Uterus (tissue), 3 donors: ENCODE measurements at regions not wholly inside any gene's neighbourhood (a gene's known extent, or its start where the extent isn't known, plus 50 kb on each side); places are given as distances from the start of the nearest gene placed in this dataset.

ENCODE experiments used
- DNase-seq, 2 donors: peaks; one replicate each; pipeline ENCODE4 v3.0.0-alpha.2; 2019 to 2020
- H3K27ac ChIP-seq, 2 donors: fragments of 200-600 bp; sonication (generic); 1 replicate in 1 of 2; 2 replicates in 1 of 2; pipeline ENCODE4 v1.5.1; 2016 to 2018
- H3K27me3 ChIP-seq, 2 donors: fragments of 200-600 bp; sonication (generic); one replicate each; pipeline ENCODE4 v1.5.1; 2018 to 2019; ENCODE audit warnings: control low read depth in 1 of 2
- H3K36me3 ChIP-seq, 2 donors: fragments of 200-600 bp; sonication (generic); one replicate each; pipeline ENCODE4 v1.5.1; 2019; ENCODE audit warnings: control low read depth in 1 of 2
- H3K4me1 ChIP-seq, 2 donors: fragments of 200-600 bp; sonication (generic); one replicate each; pipeline ENCODE4 v1.5.1; 2018 to 2019; ENCODE audit warnings: control low read depth in 1 of 2
- H3K4me3 ChIP-seq, 2 donors: fragments of 200-600 bp; sonication (generic); 1 replicate in 1 of 2; 2 replicates in 1 of 2; pipeline ENCODE4 v1.5.1; 2018 to 2019; ENCODE audit warnings: mild to moderate bottlenecking in 1 of 2
- H3K9me3 ChIP-seq, 2 donors: fragments of 200-600 bp; sonication (generic); one replicate each; pipeline ENCODE4 v1.5.1; 2019; ENCODE audit warnings: control low read depth in 1 of 2
- CTCF ChIP-seq, 4 experiments: fragments of 200-600 bp in 2 of 4; fragments of 450-650 bp in 2 of 4; sonication (generic) in 2 of 4; IDR thresholded peaks; one replicate each; pipeline ENCODE4 v1.5.1; 2016 to 2019; ENCODE audit warnings: antibody characterized with exemption in 4 of 4, mild to moderate bottlenecking in 2 of 4, moderate library complexity in 1 of 4
- POLR2A ChIP-seq, 2 donors: fragments of 450-650 bp; IDR thresholded peaks; one replicate each; pipeline ENCODE4 v1.6.1; 2016; ENCODE audit warnings: antibody characterized with exemption in 2 of 2, mild to moderate bottlenecking in 1 of 2, moderate library complexity in 1 of 2
- intact Hi-C: fragments of 100-400 bp; cut with DNase I; formaldehyde crosslinking; loops from one replicate; pipeline ENCODE4 v1.15.1; 2023; ENCODE audit warnings: low total_unique reads
- donor health status: DM: yes; HTN: yes; CAD: no.

GRCh38 chr1:25026304-25026703, 96.2 kb upstream of the RUNX3 start:
- H3K27me3 ChIP-seq, result no peaks in the 10 kb centered on the region

GRCh38 chr1:25024615-25025350, 94.7 kb upstream of the RUNX3 start:
- Histone ChIP-seq H3K9me3 (no peaks in the 10 kb centered on the region), H3K27ac (no peak overlapping the region), H3K27me3 (no peaks in the 10 kb centered on the region), H3K4me1 (no peaks in the 10 kb centered on the region), H3K36me3 (no peaks in the 10 kb centered on the region), H3K4me3 (no peak overlapping the region)
- intact Hi-C loops, result no loop called here
- TF ChIP-seq POLR2A (IDR thresholded peaks at IDR 0.05) (no peak), CTCF (IDR thresholded peaks at IDR 0.05) (no peak)
- DNase-seq, result no peak

More at GRCh38 chr1:25026304-25026703, 96.2 kb upstream of the RUNX3 start:
- intact Hi-C loops, result no loop called here
- Histone ChIP-seq H3K4me3 (no peak overlapping the region), H3K9me3 (no peaks in the 10 kb centered on the region), H3K27ac (no peak overlapping the region), H3K4me1 (no peaks in the 10 kb centered on the region), H3K36me3 (no peaks in the 10 kb centered on the region)
- no peak for TF ChIP-seq CTCF (IDR thresholded peaks at IDR 0.05)
- TF ChIP-seq POLR2A (IDR thresholded peaks at IDR 0.05), result no peak
- no peak for DNase-seq

- no peaks in the 10 kb centered on the region for H3K4me1 ChIP-seq
- TF ChIP-seq POLR2A (IDR thresholded peaks at IDR 0.05) (no peak), CTCF (IDR thresholded peaks at IDR 0.05) (no peak)
- H3K36me3 ChIP-seq, result no peaks in the 10 kb centered on the region
- no peaks in the 10 kb centered on the region for H3K9me3 ChIP-seq
- no peak for DNase-seq
- H3K27ac ChIP-seq, result no peak overlapping the region
- H3K27me3 ChIP-seq, result no peaks in the 10 kb centered on the region
- H3K4me3 ChIP-seq, result no peak overlapping the region
- intact Hi-C loops, result no loop called here
These were observed 93.8 kb upstream of the RUNX3 start for GRCh38 chr1:25023826-25024225.

- Histone ChIP-seq H3K9me3 (no peaks in the 10 kb centered on the region), H3K4me1 (no peaks in the 10 kb centered on the region), H3K27ac (peak overlapping the region in 1 of 2 donors; percentile 31), H3K4me3 (no peak overlapping the region), H3K36me3 (no peaks in the 10 kb centered on the region), H3K27me3 (no peaks in the 10 kb centered on the region)
- DNase-seq, result no peak
- intact Hi-C loops, result no loop called here
- TF ChIP-seq POLR2A (IDR thresholded peaks at IDR 0.05), result no peak
These were observed 93.1 kb upstream of the RUNX3 start for GRCh38 chr1:25023190-25023578.

GRCh38 chr1:25022361-25023189, 92.5 kb upstream of the RUNX3 start:
- no peaks in the 10 kb centered on the region for H3K27me3 ChIP-seq
- no peak overlapping the region for H3K4me3 ChIP-seq
- intact Hi-C loops, result no loop called here
- H3K4me1 ChIP-seq, result no peaks in the 10 kb centered on the region
- no peaks in the 10 kb centered on the region for H3K9me3 ChIP-seq
- no peaks in the 10 kb centered on the region for H3K36me3 ChIP-seq
- no peak for TF ChIP-seq CTCF (IDR thresholded peaks at IDR 0.05)
- H3K27ac ChIP-seq, result peak overlapping the region in 1 of 2 donors; percentile 31
- DNase-seq, result peak; percentile 33 to 43
